HG03025 (cell line): ENCODE measurements at regions not wholly inside any gene's neighbourhood (a gene's known extent, or its start where the extent isn't known, plus 50 kb on each side); places are given as distances from the start of the nearest gene placed in this dataset.
"Not testable (repeated sequence)": the region's sequence is repeated elsewhere in the genome, so short reads cannot be mapped to it uniquely, and the experiment has no call there.

Experiments used
- ATAC-seq: cut with Tn5 transposase; IDR thresholded peaks from one replicate; pipeline ENCODE4 v1.9.1; 2021; ENCODE audit warnings: mild to moderate bottlenecking, moderate library complexity; ENCODE audit not compliant: unreplicated experiment, low FRiP score

GRCh38 chr4:81324594-81324993 lies 109.6 kb upstream of the PRKG2 start:
- ATAC-seq, result not testable (repeated sequence)

- ATAC-seq, result no peak
Observed at GRCh38 chr4:81319657-81320056, 104.6 kb upstream of the PRKG2 start.

GRCh38 chr4:81314897-81315470 lies 100.0 kb upstream of the PRKG2 start:
- no peak for ATAC-seq

GRCh38 chr4:81314196-81314896 lies 99.3 kb upstream of the PRKG2 start:
- no peak for ATAC-seq

GRCh38 chr4:81307991-81308390 lies 93.0 kb upstream of the PRKG2 start:
- ATAC-seq, result no peak

- ATAC-seq, result no peak
Observed at GRCh38 chr4:81304871-81305270, 89.8 kb upstream of the PRKG2 start.

GRCh38 chr4:81300352-81300751 lies 85.3 kb upstream of the PRKG2 start:
- not testable (repeated sequence) for ATAC-seq

- no peak for ATAC-seq
Observed at GRCh38 chr4:81290813-81291212, 75.8 kb upstream of the PRKG2 start.

- no peak for ATAC-seq
Observed at GRCh38 chr4:81287101-81287500, 72.1 kb upstream of the PRKG2 start.

GRCh38 chr4:81282131-81282530 lies 67.1 kb upstream of the PRKG2 start:
- no peak for ATAC-seq

GRCh38 chr4:81274460-81274859 lies 59.4 kb upstream of the PRKG2 start:
- ATAC-seq, result no peak

GRCh38 chr4:81272671-81273070 lies 57.6 kb upstream of the PRKG2 start:
- no peak for ATAC-seq
